ENCODE measurements at regions not wholly inside any gene's neighbourhood (a gene's known extent, or its start where the extent isn't known, plus 50 kb on each side); places are given as distances from the start of the nearest gene placed in this dataset.
"Not testable (repeated sequence)": the region's sequence is repeated elsewhere in the genome, so short reads cannot be mapped to it uniquely, and the experiment has no call there.

GRCh38 chr4:60663769-60664168 lies 536.4 kb upstream of the ADGRL3 start:
- POLR2A ChIA-PET = no interaction called here
- H3K27me3 Mint-ChIP-seq = no peaks in the 10 kb centered on the region
- CTCF ChIA-PET = no interaction called here
- no peak overlapping the region for H3K4me3 Mint-ChIP-seq
- no peaks in the 10 kb centered on the region for H3K9me3 Mint-ChIP-seq
- H3K27ac Mint-ChIP-seq = no peak overlapping the region
- H3K36me3 Mint-ChIP-seq (ENCODE audit: low read depth) = no peaks in the 10 kb centered on the region
- no peaks in the 10 kb centered on the region for H3K4me1 Mint-ChIP-seq
- no peak for DNase-seq

- DNase-seq = no peak
- Mint-ChIP-seq H3K27me3 (no peaks in the 10 kb centered on the region), H3K36me3 (ENCODE audit: low read depth) (no peaks in the 10 kb centered on the region), H3K9me3 (peaks cover 4% of the 10 kb centered on the region), H3K4me3 (no peak overlapping the region), H3K4me1 (no peaks in the 10 kb centered on the region), H3K27ac (no peak overlapping the region)
- ChIA-PET POLR2A (no interaction called here), CTCF (no interaction called here)
Measured at GRCh38 chr4:60682901-60683300, 517.2 kb upstream of the ADGRL3 start.

- peaks cover 4% of the 10 kb centered on the region for H3K9me3 Mint-ChIP-seq
- no peaks in the 10 kb centered on the region for H3K36me3 Mint-ChIP-seq (ENCODE audit: low read depth)
- CTCF ChIA-PET = no interaction called here
- H3K4me1 Mint-ChIP-seq = no peaks in the 10 kb centered on the region
- H3K27ac Mint-ChIP-seq = no peak overlapping the region
- POLR2A ChIA-PET = no interaction called here
- H3K4me3 Mint-ChIP-seq = no peak overlapping the region
- H3K27me3 Mint-ChIP-seq = no peaks in the 10 kb centered on the region
- DNase-seq = no peak
Measured at GRCh38 chr4:60683357-60683756, 516.8 kb upstream of the ADGRL3 start.

GRCh38 chr4:60683973-60684372 lies 516.2 kb upstream of the ADGRL3 start:
- Mint-ChIP-seq H3K4me1 (no peaks in the 10 kb centered on the region), H3K36me3 (ENCODE audit: low read depth) (no peaks in the 10 kb centered on the region), H3K4me3 (no peak overlapping the region), H3K27me3 (no peaks in the 10 kb centered on the region), H3K27ac (no peak overlapping the region), H3K9me3 (peaks cover 4% of the 10 kb centered on the region)
- ChIA-PET POLR2A (no interaction called here), CTCF (no interaction called here)
- DNase-seq = no peak

GRCh38 chr4:60696062-60696461 lies 504.1 kb upstream of the ADGRL3 start:
- H3K9me3 Mint-ChIP-seq; H3K27ac Mint-ChIP-seq; H3K36me3 Mint-ChIP-seq (ENCODE audit: low read depth); CTCF ChIA-PET; H3K27me3 Mint-ChIP-seq; H3K4me1 Mint-ChIP-seq; H3K4me3 Mint-ChIP-seq; POLR2A ChIA-PET; DNase-seq: not testable (repeated sequence)

- POLR2A ChIA-PET = no interaction called here
- Mint-ChIP-seq H3K27me3 (no peaks in the 10 kb centered on the region), H3K27ac (no peak overlapping the region)
Measured at GRCh38 chr4:60709061-60709460, 491.1 kb upstream of the ADGRL3 start.

GRCh38 chr4:60718874-60719273 lies 481.3 kb upstream of the ADGRL3 start:
- H3K36me3 Mint-ChIP-seq (ENCODE audit: low read depth) = no peaks in the 10 kb centered on the region
- H3K9me3 Mint-ChIP-seq = peaks cover 5% of the 10 kb centered on the region
- POLR2A ChIA-PET = no interaction called here
- CTCF ChIA-PET = no interaction called here
- H3K27ac Mint-ChIP-seq = no peak overlapping the region
- H3K4me3 Mint-ChIP-seq = no peak overlapping the region
- no peaks in the 10 kb centered on the region for H3K4me1 Mint-ChIP-seq
- no peak for DNase-seq
- H3K27me3 Mint-ChIP-seq = no peaks in the 10 kb centered on the region

More at GRCh38 chr4:60709061-60709460, 491.1 kb upstream of the ADGRL3 start:
- H3K9me3 Mint-ChIP-seq = peaks cover 8% of the 10 kb centered on the region
- no peaks in the 10 kb centered on the region for H3K36me3 Mint-ChIP-seq (ENCODE audit: low read depth)
- CTCF ChIA-PET = no interaction called here
- no peak overlapping the region for H3K4me3 Mint-ChIP-seq
- H3K4me1 Mint-ChIP-seq = no peaks in the 10 kb centered on the region
- DNase-seq = no peak

GRCh38 chr4:60721685-60722084 lies 478.4 kb upstream of the ADGRL3 start:
- no peaks in the 10 kb centered on the region for H3K27me3 Mint-ChIP-seq
- POLR2A ChIA-PET = no interaction called here

GRCh38 chr4:60723796-60724195 lies 476.3 kb upstream of the ADGRL3 start:
- Mint-ChIP-seq H3K4me1 (no peaks in the 10 kb centered on the region), H3K27ac (no peak overlapping the region), H3K36me3 (ENCODE audit: low read depth) (no peaks in the 10 kb centered on the region), H3K9me3 (peaks cover 6% of the 10 kb centered on the region), H3K27me3 (no peaks in the 10 kb centered on the region), H3K4me3 (no peak overlapping the region)
- CTCF ChIA-PET = no interaction called here
- POLR2A ChIA-PET = no interaction called here
- no peak for DNase-seq

More at GRCh38 chr4:60721685-60722084, 478.4 kb upstream of the ADGRL3 start:
- Mint-ChIP-seq H3K9me3 (peaks cover 5% of the 10 kb centered on the region), H3K36me3 (ENCODE audit: low read depth) (no peaks in the 10 kb centered on the region), H3K4me3 (no peak overlapping the region), H3K4me1 (no peaks in the 10 kb centered on the region), H3K27ac (no peak overlapping the region)
- CTCF ChIA-PET = no interaction called here
- DNase-seq = no peak

GRCh38 chr4:60724623-60725022 lies 475.5 kb upstream of the ADGRL3 start:
- CTCF ChIA-PET = no interaction called here
- Mint-ChIP-seq H3K27ac (no peak overlapping the region), H3K4me3 (no peak overlapping the region), H3K36me3 (ENCODE audit: low read depth) (no peaks in the 10 kb centered on the region), H3K27me3 (no peaks in the 10 kb centered on the region), H3K4me1 (no peaks in the 10 kb centered on the region), H3K9me3 (peaks cover 6% of the 10 kb centered on the region)
- POLR2A ChIA-PET = no interaction called here
- DNase-seq = no peak

GRCh38 chr4:60726779-60727178 lies 473.3 kb upstream of the ADGRL3 start:
- ChIA-PET CTCF (no interaction called here), POLR2A (no interaction called here)
- peaks cover 6% of the 10 kb centered on the region for H3K9me3 Mint-ChIP-seq
- H3K4me3 Mint-ChIP-seq = no peak overlapping the region
- no peaks in the 10 kb centered on the region for H3K4me1 Mint-ChIP-seq
- DNase-seq = no peak
- H3K36me3 Mint-ChIP-seq (ENCODE audit: low read depth) = no peaks in the 10 kb centered on the region
- no peaks in the 10 kb centered on the region for H3K27me3 Mint-ChIP-seq
- no peak overlapping the region for H3K27ac Mint-ChIP-seq

- H3K27ac Mint-ChIP-seq = no peak overlapping the region
- peaks cover 9% of the 10 kb centered on the region for H3K9me3 Mint-ChIP-seq
- no peak for DNase-seq
- ChIA-PET CTCF (no interaction called here), POLR2A (no interaction called here)
- H3K4me1 Mint-ChIP-seq = no peaks in the 10 kb centered on the region
- no peak overlapping the region for H3K4me3 Mint-ChIP-seq
- no peaks in the 10 kb centered on the region for H3K27me3 Mint-ChIP-seq
- no peaks in the 10 kb centered on the region for H3K36me3 Mint-ChIP-seq (ENCODE audit: low read depth)
Measured at GRCh38 chr4:60729194-60729593, 470.9 kb upstream of the ADGRL3 start.

- H3K27me3 Mint-ChIP-seq; POLR2A ChIA-PET; H3K4me3 Mint-ChIP-seq; H3K9me3 Mint-ChIP-seq; H3K27ac Mint-ChIP-seq; H3K4me1 Mint-ChIP-seq; DNase-seq; H3K36me3 Mint-ChIP-seq (ENCODE audit: low read depth); CTCF ChIA-PET: not testable (repeated sequence)
Measured at GRCh38 chr4:60729764-60730163, 470.4 kb upstream of the ADGRL3 start.

GRCh38 chr4:60737858-60738257 lies 462.3 kb upstream of the ADGRL3 start:
- Mint-ChIP-seq H3K4me3 (no peak overlapping the region), H3K27me3 (no peaks in the 10 kb centered on the region), H3K27ac (no peak overlapping the region), H3K4me1 (no peaks in the 10 kb centered on the region), H3K9me3 (peaks cover 17% of the 10 kb centered on the region), H3K36me3 (ENCODE audit: low read depth) (no peaks in the 10 kb centered on the region)
- ChIA-PET CTCF (no interaction called here), POLR2A (no interaction called here)
- DNase-seq = no peak

- ChIA-PET POLR2A (no interaction called here), CTCF (no interaction called here)
- no peak for DNase-seq
- no peaks in the 10 kb centered on the region for H3K27me3 Mint-ChIP-seq
- peaks cover 3% of the 10 kb centered on the region for H3K9me3 Mint-ChIP-seq
- no peak overlapping the region for H3K4me3 Mint-ChIP-seq
- H3K4me1 Mint-ChIP-seq = no peaks in the 10 kb centered on the region
- no peaks in the 10 kb centered on the region for H3K36me3 Mint-ChIP-seq (ENCODE audit: low read depth)
- H3K27ac Mint-ChIP-seq = no peak overlapping the region
Measured at GRCh38 chr4:60743654-60744053, 456.5 kb upstream of the ADGRL3 start.
